GM12864 (cell line): ENCODE measurements at regions not wholly inside any gene's neighbourhood (a gene's known extent, or its start where the extent isn't known, plus 50 kb on each side); places are given as distances from the start of the nearest gene placed in this dataset.

ENCODE experiments used
- DNase-seq: peaks from one replicate; pipeline ENCODE4 v3.0.0-alpha.2; 2011; ENCODE audit warnings: low read depth
- H3K4me3 ChIP-seq: 2 replicates; pipeline ENCODE4 v1.5.1; 2011; ENCODE audit warnings: mild to moderate bottlenecking, low read depth, low read length, control low read depth
- TF ChIP-seq, protein P1 (sequence below): IDR thresholded peaks from 2 replicates; pipeline ENCODE4 v1.5.1; 2011; ENCODE audit warnings: low read depth, mild to moderate bottlenecking, moderate library complexity, low read length, control low read depth, inconsistent platforms; ENCODE audit errors: missing control alignments

- TF ChIP-seq, protein P1, sequence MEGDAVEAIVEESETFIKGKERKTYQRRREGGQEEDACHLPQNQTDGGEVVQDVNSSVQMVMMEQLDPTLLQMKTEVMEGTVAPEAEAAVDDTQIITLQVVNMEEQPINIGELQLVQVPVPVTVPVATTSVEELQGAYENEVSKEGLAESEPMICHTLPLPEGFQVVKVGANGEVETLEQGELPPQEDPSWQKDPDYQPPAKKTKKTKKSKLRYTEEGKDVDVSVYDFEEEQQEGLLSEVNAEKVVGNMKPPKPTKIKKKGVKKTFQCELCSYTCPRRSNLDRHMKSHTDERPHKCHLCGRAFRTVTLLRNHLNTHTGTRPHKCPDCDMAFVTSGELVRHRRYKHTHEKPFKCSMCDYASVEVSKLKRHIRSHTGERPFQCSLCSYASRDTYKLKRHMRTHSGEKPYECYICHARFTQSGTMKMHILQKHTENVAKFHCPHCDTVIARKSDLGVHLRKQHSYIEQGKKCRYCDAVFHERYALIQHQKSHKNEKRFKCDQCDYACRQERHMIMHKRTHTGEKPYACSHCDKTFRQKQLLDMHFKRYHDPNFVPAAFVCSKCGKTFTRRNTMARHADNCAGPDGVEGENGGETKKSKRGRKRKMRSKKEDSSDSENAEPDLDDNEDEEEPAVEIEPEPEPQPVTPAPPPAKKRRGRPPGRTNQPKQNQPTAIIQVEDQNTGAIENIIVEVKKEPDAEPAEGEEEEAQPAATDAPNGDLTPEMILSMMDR = no peak
- no peak for DNase-seq
- no peak overlapping the region for H3K4me3 ChIP-seq
These were observed 363.3 kb downstream of the NAF1 start for GRCh38 chr4:162803378-162803777.

- TF ChIP-seq, protein P1 = no peak
- H3K4me3 ChIP-seq = no peak overlapping the region
- DNase-seq = no peak
These were observed 369.6 kb downstream of the NAF1 start for GRCh38 chr4:162797108-162797507.

- no peak for DNase-seq
- H3K4me3 ChIP-seq = no peak overlapping the region
These were observed 373.1 kb downstream of the NAF1 start for GRCh38 chr4:162793571-162793970.

DNA sequence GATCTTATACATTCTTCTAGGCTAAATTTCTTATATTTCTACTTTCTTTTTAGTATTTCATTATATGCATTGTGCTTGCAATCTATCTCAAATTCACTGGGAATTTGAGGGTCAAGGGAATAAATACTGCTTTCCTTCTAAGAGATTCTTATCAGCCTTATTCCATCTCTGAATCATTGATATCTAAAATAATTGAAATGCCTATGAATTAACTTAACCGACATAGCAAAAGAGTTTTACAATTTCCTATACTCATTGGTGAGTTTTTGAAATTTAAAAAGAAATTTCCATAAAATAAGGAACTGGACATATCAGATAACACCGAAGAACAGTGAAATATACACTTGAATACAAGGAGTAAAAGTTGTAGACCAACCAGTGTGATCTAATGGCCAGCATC lies 373.7 kb downstream of the NAF1 start:
- TF ChIP-seq, protein P1 = no peak
- H3K4me3 ChIP-seq = no peak overlapping the region
- no peak for DNase-seq

More at GRCh38 chr4:162793571-162793970, 373.1 kb downstream of the NAF1 start:
- TF ChIP-seq, protein P1 = no peak

DNA sequence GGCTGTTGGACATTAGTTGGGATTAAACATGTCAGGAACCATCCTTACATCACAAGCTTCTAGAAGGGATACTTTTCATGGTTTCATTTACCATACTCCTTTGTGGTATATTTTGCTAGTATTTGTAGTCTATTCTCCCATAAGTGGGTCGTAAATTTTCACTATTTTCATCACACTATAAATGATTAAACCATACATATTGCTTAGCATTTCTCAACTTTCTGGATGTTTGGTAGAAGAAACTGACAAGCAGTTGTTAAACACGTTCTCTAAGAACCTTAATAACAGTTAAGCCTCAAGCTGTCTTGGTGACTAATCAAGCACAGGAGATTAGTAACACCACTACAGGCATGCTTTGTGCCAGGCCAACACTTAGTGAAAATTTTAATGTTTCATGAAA lies 375.5 kb downstream of the NAF1 start:
- no peak overlapping the region for H3K4me3 ChIP-seq
- TF ChIP-seq, protein P1 = no peak
- no peak for DNase-seq

DNA sequence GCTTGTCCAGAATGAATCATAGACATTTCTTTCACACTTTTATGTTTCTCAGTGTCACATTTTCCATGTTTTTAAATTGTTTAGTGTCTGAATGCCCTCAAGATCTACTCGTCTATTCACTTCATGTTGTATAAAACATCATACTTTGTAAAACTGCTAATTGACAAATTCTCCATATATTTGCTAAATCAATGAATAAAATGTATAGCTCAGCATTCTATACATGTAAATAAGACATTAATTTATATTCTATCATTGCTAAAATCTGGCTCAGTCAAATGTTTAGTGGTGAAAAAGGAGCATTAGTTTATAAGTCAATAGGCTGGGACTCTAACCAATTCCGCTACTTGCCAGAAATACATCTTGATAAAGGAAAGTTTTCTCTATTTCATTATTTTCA lies 379.6 kb downstream of the NAF1 start:
- no peak for DNase-seq
- H3K4me3 ChIP-seq = no peak overlapping the region
- TF ChIP-seq, protein P1 = no peak

DNA sequence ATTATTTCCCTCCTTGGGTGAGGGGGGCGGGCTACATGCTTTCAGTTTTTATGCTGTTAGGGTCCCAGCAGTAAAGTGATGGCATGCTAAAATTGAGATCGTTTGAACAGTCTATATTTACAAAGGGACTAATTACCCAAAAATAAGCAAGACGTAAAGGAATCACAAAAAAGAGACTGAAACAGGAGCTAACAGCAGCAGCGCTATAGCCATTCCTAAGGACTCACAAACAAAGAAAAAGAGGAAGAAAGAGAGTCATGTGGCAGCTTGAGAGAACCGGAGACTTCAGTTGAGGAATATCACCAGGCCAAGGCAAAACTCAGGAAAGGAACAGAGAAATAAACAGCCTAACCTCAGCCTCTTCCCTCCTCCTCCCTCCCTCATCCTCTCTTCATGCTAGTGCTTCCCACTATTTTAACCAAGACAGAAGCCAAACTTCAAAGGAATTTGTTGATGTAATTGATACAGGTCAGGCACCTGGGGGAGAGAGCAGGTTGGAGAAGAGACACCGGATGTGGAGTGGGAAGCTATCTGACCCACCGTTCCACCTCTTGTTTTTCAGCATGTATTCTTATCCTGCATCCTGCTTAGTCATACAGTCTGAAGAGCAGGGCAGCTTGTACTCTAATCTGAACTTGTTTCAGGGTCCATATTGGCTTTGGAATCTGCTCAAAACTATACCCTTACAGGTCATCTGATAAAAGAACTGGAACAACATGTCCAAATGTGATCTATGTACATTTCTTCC lies 383.7 kb downstream of the NAF1 start:
- TF ChIP-seq, protein P1 = no peak
- H3K4me3 ChIP-seq = no peak overlapping the region
- no peak for DNase-seq
